ENCODE measurements at regions not wholly inside any gene's neighbourhood (a gene's known extent, or its start where the extent isn't known, plus 50 kb on each side); places are given as distances from the start of the nearest gene placed in this dataset.

DNA sequence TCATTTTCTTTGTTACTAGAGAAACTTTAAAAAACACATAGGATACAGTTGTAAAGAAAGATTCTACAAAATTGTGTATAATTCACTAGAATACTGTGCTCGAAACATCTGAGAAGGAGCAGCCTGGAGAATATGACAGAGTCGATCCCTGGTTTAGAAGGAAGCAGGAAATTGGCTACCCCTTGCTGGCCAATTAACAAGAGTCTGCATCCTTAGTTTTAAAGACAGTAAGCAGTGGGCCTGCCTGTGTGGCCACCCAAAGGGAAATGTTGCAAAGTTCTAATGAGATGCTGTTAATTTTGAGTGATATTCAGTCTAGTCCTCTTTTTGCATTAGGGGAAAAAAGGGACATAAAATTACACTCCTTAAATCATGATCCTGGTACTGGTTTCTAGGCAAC, 988.6 kb downstream of the PCDH17 start:
- TF ChIP-seq YY1 (IDR thresholded peaks at IDR 0.05; ENCODE audit: insufficient read depth, insufficient read length), result no peak
- no peak for TF ChIP-seq ZNF274 (IDR thresholded peaks at IDR 0.05; ENCODE audit: low read depth, low read length)
- TF ChIP-seq SUZ12 (IDR thresholded peaks at IDR 0.05; ENCODE audit: extremely low read depth, insufficient read depth, insufficient read length), result no peak

Measured in NT2/D1 (cell line).